T-helper 1 cell (primary cell): ENCODE measurements at regions not wholly inside any gene's neighbourhood (a gene's known extent, or its start where the extent isn't known, plus 50 kb on each side); places are given as distances from the start of the nearest gene placed in this dataset.

Source experiments
- DNase-seq, 5 donors: peaks; one replicate each; pipeline ENCODE4 v3.0.0-alpha.2; 2012 to 2020

DNA sequence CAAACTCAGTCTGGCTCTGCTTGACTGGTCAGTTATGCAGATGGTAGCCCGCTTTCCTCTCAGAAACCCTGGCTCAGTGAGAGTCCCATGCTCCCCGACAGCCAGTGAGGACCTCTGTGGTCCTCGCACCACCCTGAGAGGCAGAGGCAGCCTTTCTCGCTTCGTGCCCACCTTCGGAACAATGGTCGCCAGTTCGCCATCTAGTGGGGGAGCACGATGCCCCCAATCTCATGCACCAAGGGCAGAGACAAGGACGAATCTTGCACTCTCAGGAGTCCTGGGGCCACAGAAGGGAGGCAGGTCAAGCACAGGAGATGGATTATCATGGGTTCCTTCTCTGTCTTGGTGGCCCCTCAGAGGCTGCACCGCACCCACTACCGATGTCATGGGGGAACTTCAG, 75.2 kb downstream of the RHCG start:
- no peak for DNase-seq

DNA sequence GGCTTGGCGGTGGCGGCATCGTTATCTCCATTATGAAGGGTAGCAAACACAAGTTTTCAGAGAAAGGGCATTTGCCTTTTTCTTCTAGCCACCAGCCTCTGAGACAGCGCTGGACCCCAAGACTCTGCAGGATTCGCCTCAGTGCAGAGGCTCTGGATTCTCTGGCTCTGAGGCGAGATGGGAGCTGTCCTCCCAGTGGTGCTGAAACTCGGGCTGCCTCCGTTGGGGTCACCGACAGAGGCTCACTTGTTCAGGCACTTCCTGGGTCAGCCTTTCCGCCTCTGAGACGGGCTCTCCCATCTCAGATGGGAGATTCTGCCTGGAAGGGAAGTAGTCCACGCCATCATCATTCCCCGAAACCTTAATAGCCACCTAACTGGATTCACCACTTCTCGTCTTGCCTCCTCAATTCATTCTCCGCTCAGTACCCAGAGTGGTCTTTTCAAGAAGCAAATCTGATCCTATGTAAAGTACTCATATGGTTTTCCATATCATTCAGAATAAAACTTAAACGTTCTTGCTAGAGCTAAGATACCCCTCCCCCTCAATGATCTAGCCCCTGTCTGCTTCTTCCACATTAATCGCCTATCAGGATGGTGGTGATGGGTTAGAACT, 76.9 kb downstream of the RHCG start:
- DNase-seq: peak in 2 of 5 donors; percentile 15 to 19

DNA sequence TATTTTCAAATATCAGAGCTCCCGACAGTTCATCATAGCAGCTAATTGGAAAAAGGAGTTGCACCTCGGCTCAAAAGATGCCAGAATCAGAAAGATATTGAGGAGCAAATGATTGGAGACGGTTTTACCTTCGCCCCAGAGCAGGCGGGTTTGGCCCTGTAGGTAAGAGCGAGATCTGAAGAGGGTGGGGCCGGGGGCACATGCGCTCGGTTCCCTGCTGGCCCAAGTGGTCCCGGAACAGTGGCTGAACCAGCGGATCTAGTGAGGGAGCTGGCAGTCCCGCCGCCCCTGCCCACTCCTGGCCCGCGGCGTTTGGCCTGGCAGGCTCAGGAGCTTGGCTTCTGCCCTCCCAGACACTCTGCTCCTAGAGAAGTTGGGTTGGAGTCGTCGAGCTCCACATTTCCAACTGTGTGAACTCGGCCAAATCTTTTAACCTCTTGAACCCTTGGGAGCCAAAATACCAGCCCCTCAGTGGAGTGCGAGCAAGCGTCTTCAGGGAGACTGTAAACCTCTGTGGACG, 79.1 kb downstream of the RHCG start:
- no peak for DNase-seq

DNA sequence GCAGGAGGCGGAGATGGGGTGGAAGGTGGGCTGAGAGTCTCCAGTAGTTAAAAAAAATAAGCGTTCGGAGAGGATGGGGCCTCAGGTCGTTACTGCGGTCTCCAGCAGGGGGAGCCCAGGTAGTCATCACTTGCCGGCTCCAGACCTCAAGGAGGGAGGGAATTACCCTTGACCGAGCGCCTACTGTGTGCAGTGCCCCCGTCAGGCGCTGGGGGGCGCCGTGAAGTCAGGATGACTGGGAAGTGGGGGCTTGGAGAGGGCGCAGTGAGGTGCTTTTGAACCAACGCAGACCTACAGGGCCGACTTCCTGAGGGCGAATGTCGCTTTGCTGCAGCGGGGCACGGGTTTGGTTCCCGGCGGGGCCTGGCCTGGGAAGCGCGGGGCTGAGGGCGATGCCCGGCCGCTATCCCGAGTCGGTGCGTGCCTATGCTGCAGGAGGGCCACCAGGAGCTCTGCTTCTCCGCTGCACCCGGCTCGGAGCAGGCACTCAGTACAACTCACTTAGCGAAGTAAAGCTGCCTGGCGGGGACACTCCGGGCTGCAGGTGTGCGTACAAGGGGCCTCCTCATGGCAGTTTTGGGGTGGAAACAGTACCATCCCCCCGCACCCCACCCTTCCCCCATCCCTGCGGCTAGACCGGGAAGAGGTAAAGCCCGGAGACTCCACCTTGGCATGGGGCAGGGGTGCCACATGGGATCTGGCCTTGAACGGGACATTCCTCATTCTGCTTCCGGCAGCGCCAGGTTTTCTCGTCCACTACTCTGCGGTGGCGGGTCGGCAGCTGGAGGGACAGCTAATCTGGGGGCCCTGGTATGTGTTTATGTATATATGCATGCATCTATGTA, 79.8 kb downstream of the RHCG start:
- DNase-seq: peak; percentile 26 to 79 (median 47)

DNA sequence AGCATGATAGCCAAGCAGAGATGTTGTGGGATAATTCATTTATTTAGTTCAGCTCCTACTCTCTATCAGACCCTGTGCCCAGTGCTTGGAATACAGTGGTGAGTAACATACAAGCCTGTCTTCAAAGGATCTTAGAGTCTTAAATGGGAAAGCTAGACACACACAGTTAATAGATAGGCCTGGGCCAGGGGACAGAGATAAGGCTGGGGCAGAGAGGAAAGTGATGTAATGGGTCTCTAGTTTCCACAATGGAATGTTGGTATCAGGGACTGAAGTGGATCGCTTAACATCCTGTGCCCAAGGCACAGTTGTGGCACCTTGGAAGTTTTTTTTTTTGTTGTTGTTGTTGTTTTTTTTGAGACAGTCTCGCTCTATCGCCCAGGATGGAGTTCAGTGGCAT, 79.9 kb upstream of the POLG start:
- no peak for DNase-seq

DNA sequence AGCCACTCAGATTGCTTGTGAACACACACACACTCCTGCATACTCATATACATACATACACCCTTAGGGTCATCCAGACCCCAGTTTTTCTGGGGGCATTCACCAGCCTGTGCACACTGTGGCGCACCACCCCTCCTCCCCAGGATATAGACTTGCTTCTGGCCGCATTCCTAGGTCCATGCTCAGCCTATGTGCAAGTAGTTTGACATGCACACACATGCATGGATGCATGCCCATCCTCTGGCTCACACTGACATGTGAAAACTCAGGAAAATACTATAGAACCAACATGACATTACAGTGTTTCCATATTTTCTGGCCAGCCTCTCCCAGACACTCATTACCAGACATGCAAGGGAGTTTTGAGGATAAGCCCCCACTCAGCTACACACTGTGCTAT, 79.3 kb upstream of the POLG start:
- no peak for DNase-seq

DNA sequence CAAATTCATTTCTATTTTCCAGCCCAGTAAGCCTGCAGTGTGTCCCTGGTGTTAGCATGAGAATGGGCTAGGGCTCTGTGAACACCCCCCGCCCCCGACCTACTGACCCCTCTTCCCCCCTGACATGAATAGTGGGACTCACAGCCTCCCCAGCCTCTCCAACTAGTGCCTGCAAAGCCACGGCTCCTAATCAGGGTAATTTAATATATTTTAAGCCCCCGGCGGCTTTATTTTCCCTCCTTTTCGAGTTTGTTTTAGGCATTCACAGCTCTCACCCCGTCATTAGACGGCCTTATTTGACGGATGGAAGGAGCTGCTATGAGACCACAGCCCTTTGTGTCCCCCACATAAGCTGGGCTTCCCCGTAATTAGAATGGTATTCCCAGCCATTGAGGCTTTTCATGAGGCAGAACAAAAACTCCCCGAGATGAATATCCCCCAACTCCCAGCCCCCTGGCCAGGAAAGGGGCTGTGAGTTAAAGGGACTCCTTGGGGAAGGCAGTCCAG, 78.3 kb upstream of the POLG start:
- no peak for DNase-seq

DNA sequence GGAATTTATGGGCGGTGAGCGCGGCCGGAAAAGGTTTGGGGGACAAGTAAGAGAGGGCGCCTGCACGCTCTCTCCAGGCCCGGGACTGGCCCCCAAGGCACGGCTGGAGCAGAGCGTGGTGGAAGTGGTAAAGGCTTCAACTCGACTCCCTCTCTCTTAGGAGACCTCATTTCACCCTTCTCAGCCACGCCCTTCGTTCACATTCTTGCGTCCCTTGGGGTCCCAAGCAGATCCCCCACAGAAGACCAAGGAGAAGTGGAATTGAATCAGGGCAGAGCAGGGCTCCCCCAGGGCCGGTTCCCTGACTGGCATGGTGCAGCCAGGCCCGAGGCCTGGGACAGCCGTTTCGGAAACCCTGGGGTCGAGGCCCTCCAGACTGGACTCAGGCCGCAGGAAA, 75.4 kb upstream of the POLG start:
- no peak for DNase-seq

DNA sequence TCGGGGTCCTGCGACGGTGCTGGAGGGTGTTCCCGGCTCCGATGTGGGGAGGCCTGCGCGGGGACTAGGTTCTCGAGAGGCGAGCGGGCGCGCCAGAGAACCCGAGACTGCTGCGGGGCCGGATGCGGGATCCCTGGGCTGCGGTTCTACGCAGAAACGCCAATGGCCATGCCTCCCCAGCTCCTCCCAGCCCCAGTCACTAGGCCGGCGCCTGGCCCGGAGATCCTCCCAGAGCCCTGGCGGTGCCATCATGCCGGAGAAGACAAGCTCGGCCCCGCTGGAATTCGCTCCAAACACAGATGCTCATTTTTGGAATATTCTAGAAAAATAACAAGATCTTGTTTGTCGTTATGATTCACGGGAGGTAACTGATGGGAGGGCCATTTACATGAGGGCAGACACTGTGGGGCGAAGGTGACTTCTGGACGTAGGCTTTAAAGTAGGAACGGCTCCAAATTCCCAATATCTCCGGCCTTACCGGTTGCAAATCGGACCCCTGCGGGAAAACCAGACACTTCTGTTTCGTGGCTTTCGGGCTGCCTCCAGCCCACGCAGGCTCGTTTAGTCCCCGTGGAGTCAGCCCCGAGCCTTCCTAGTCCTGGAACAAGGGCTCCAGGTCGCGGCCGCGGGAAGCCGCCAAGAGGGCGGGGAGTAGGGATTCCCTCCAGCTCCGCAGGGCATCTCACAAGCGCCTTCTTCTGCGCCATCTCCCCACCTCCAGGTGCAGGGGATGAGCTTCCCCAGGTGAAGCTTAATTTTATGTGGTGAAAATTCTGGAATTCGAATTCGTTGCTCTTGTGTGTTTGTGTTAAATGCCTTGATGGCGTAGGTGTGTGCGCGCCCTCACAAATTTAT, 74.8 kb upstream of the POLG start:
- DNase-seq: peak in 1 of 5 donors; percentile 34

DNA sequence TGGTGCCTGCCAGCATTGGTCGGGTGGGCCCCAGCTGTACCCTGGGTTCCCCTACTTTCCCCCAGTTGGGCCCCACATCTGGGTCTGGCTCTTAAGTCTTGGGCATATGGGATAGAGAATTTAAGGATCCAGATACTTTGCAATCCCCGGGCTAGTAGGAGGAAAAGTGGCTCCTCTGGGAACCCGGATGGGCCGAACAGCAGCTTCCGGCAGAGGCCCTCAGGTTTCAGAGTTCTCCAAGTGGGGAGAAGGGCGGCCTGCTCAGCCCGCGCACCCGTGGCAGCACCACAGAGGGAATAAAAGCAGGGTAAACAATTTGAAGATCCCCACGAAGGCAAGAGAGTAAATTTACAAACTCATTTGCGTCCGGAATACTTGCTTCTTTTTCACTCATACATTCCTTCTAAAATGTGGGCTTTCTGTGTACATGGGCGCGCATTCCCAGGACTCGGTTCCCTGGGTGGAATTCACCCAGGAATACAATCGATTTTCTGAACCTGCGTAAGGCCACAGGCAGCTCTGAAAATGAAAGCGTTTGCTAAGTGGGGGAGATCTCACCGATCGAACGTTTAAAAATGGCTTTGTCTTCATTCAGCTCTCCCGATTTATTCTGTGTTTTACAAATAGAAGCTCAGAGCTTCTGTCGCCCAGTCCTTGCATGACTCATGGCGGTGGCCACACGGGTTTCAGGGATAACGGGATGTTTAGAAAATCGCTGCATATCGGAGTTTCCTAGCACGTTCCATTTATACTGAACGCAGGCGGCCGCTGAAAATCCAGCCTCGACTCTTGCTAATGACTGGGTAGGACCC, 74.0 kb upstream of the POLG start:
- peak in 1 of 5 donors; percentile 19 for DNase-seq

DNA sequence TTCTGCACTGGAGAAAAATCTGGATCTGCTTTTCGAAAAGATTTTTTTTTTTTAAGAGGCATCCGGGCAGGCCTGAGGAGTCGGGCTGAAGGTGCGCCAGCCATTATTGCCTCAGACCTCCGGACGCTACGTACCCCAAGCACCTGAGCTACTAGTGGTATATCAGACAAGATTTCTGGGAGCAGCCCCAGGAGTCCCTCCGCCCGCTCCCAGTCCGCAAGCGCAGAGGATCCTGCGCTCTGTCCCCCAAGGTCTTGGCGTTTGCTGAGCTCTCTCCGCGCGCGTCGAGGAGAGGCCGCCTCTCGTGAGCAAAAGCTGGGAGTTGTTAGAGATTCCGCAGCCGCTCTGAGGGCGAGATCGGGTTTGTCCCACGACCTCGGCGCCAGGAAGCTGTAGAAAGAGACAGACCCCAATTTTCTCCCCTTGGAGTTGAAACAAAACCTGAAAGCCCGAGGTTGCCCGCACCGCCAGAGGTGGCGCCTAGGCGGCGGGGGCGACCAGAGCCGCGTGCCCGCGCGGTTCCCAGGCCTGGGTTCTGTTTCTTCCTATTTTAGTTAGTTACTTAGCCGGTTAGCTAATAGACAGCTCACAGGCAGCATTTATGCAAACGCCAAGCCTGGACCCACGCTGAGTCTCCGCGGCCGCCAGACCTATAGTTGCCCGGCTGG, 72.5 kb upstream of the POLG start:
- DNase-seq: no peak

DNA sequence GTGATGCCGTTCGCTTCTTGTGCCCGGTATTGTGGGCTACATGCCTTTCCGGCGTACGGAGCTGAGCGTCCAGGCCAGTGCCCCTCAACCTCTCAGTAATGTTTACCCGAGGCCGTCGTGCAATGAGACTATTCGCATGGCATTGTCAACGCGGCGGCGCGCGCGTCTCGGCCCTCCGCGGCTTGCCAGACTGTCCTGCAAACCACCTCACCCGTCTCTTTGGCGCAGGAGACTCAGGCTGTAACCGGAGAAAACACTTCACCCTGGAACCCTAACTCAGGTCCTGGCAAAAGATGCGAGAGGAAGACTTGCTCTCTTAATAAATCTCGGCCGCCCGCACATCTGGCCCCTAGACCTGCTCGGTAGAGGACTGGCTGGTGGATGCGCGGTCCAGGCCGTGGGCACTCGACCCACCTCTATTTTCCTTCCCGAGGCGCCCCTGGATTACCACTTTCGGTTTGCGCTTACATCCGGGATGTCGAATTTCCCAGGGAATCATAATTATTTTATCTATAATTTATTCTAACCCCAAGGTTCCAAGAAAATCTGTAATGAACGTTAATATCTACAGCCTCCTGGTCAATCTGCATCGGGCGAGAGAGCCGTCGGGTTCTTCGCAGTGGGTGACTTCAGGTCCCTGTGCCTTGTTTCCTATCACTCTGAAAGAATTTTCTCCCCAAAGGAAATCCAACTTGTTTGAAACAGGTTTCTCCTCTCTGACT, 71.8 kb upstream of the POLG start:
- no peak for DNase-seq

DNA sequence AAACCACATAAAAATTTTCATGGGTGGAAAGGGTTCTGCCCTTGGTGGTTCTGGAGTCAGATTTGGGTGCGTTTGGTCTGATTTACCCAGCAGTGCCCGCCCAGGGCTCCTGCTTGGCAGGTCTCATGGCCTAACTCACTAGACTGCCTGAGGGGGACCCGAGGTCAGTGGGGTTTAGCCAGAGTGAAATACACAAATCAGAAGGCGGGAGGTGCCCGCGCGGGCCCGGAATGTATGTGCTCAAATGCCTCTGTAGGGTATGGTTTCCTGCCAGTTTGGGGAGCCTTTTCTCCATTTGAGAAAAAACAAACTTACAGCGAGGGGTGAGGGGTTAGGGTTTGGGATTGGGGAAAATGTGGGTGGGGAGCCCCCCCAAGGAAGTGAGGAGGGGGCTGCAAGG, 70.9 kb upstream of the POLG start:
- no peak for DNase-seq

DNA sequence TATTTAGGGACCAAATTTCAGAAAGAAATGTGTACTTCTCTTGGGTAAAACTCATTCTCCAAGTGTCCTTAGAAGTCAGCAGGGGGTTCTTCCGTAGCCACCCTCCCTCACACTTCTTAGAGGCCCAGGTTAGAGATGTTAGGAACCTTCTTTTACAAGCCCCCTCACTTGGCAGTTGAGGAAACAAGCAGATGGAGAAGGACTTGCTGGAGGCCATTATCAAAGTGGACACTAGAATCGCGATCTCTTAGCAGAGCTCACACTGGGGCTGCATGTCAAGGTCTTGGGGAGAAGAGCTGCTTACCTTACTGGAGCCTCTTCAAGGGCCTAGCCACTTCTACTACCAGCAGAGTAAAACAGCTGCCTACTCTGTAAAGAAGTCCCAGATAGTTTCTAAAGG, 69.4 kb upstream of the POLG start:
- no peak for DNase-seq

DNA sequence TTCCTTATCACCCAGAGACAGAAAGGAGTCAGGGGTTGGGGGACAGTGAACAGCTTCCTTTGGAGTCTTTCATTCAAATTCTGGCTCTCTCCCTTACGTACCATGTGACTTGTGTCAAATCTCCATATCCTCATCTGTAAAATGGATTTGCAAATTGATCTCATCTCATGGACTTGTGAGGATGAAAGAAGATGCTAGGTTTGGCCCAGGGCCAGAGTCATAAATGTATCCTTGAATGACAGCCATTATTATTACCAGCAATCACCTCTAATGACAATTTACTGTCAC, 67.8 kb upstream of the POLG start:
- no peak for DNase-seq

DNA sequence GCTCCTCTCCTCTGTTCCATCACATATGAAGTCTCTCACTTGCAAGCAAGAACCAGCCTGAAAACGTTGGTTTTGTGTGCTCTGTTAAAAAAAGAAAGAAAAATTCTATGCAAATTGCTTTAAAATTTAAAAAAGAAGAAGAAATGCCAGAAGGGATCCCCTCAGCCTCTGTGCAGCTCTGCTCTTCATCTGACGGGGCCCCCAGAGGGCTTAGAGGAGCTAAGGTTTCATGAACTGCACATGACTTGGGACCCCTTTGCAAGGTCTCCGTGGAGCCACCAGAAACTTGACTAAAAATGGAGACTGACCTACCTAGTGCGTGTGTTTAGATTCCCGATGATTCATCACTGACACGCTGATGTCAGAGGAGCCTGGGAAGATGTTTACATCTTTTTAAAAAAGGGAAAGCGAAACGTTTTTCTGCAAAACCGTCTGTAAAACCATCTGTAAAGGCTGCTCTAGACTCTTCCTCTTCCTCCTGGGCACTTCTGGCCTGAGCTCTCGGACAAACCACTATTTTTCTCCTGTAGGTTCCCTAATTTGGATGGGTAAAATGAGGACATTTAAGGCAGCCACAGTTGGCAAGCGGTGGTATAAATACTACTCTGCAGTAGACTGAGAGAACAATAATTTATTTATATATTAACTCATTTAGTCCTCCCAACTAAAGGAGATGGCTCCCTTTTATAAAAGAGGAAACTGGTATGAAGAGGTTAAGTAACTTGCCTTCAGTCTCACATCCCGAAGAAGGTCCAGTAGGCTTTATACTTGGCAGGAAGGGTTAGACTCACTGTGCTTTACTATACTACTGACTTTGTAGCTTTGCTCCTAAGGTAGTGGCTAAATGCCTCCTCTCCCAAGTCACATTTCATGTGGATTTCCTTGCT, 67.2 kb upstream of the POLG start:
- peak in 1 of 5 donors; percentile 27 for DNase-seq

DNA sequence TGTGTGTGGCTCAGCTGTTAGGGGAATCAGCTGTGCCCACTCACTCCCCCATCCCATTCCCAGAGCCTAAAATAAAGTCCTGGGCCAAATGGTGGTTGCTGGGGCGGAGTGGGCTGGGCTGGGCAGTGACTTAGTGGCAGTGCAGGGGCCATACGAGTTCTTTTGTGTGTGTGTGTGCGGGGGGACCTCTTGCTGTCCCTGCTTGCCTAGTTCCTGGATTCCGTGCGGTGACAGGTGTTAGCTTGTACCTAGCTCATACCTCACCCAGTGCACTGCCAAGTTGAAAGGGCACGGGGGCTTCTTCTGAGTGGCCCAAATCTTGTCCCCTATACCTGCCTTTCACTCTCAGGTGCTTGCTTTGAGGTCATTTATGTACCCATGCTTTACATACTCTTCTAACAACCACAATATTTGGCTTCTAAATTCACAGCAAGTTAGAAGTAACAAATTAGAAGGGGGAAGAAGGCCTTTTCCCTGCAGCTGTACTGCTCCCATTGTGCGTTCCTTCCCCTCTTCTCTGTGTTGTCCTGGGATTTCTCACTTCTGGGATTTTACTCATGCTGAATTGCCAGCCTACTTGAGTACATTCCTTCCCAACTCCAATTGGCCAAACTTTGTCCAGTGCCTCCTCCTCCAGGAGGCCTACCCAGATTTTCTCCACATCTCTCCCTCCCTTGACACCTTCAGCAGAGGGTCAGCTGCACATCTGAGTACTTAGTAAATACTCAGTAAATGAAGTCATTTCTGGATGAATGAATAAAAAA, 66.3 kb upstream of the POLG start:
- no peak for DNase-seq

DNA sequence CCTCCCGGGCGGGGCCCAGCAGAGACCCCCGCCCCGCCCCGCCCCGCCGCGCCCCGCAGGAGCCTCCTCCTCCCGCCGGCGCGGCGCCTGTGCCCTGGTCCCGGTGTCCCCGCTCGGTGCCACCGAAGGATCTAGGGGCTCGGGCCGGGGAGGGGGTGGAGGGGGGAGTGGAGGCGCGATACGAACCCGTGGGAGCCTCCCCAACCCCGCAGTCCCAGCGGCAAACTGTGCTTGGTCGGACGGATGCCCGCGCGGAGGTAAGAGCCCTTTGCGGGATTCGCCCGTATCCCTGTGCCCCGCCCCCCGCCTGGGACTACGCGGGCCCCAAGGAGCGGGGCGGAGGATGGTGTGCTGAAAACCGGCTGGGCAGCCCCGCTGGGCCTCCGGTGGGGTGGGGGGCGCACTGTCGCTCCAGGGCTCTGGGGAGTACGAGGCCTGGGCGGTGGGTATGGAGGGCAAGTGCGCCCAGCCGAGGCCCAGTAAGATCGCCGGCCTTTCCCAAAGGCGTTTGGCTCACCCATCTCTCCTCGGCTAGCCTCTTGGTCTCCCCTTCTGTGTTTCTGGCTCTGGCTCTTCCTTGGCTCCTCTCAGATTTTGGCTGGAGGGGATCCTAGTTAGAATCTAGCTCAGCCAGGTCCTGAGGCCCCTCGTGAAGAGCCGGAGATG, 65.6 kb upstream of the POLG start:
- peak in 1 of 5 donors; percentile 8 for DNase-seq
